Stromal cell of bone marrow (primary cell): ENCODE measurements at regions not wholly inside any gene's neighbourhood (a gene's known extent, or its start where the extent isn't known, plus 50 kb on each side); places are given as distances from the start of the nearest gene placed in this dataset.
A peak's percentile ranks its signal among the peaks of the same experiment; 100 is the strongest.

Experiments used
- DNase-seq: peaks from one replicate; pipeline ENCODE4 v3.0.0-alpha.2; 2012; ENCODE audit warnings: low read depth

DNA sequence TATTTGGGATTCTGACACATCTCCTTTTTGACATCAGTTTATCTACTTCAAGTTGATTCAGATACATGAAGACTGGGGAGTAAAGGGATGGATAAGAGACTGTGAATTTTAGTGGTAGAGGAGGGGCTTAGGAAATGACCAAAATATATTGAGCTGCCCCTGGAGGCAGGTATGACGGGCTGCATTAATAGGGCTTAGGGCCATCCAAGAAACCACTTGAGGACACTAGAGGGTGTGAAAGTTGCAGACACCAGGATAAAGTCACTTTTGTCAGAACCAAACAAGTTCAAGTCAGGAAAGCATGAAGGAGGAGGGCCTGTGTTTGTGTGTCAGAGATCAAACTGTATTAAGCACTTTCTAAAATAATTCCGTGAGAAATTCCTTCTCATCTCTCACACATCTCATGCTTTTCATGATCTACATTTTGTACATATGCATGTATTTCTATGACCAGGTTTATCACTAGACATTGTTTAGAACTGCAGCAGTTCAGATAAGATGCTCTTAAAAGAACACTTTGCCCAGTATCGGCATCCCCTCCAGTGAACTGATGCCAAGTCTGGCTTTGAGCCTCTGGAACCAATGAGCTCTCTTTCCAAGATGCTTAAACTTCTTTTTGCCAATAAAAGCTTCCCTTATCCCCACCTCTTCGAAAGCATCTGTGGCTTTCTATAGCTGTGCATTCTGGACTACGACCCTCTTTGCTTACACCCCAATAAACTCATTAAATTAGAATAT lies 136.9 kb downstream of the SLC38A1 start:
- no peak for DNase-seq

DNA sequence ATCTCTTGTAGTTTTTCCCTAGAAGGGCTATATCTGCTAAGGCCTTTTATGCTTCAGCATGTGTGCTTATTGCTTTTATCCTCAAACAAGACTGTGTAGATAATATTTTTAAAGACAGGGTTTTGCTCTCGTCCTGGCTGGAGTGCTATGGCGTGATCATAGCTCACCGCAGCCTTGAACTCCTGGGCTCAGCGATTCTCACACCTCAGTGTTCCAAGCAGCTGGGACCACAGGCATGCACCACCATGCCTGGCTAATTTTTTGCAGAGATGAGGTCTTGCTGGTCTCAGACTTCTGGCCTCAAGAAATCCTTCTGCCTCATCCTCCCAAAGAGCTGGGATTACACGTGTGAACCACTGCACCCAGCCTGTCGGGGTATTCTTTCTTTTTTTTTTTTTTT lies 137.3 kb upstream of the SCAF11 start:
- no peak for DNase-seq

DNA sequence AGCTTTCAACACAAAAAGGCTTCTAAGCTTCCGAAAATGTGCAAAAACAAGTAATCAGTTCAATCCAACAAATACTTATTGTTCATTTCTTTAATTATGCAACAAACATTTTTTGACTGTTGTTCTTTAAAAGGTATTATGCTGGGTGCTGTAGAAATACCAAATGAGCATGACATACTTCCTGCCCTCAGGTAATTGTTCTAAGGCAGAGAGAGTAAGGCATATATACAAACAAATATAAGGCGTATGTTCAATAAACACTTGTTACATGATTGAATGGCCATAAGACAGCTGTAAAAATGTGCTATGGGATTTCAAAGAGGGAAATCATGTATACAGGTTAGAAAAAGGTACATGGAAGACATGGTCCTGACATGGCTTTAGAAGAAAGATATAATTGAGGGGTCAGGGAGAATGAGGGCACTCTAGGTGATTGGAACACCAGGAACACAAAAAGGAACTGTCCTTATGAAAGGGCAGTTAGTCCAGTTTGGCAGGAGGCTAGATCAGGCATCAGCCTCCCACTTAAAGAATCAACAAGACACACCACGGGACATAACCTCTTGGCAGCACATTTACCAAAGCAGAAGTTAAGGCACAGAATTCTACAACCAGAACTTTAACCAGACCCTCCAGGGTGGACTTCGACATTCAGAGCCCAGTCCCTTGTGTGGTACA lies 135.8 kb upstream of the SCAF11 start:
- DNase-seq: no peak

DNA sequence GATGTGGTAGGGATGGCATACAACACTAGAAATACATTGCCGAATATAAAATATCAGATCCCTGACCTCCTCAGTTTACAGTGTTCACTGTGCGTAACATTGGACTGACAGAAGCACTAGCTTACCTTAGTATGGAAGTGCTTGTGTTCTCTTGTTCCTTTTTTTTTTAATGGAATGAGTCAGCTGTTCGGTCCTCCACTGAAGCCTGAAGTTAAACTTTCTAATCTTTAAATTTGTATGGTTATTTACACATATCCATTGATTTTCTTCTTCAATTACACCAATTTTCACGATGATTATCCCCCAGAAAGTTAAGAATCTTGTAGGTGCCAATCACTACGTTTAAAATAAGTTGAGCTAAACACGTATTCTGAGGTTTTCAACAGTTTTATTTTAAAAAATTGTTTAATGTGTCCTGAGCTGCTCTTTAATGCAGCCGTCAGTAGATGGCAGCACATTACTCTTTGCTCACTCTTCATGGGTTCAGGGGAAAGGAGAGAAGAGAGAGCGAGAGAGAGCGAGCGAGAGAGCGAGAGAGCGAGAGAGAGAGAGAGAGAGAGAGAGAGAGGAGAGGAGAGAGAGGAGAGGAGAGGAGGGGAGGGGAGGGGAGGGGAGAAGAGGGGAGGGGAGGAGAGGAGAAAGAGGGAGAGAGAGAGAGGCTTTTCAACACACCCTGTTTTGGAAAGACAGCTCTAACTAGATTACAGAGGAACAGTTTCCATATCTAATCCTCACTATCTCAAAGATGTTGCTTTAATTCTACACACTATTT lies 134.7 kb upstream of the SCAF11 start:
- DNase-seq: peak; percentile 79

DNA sequence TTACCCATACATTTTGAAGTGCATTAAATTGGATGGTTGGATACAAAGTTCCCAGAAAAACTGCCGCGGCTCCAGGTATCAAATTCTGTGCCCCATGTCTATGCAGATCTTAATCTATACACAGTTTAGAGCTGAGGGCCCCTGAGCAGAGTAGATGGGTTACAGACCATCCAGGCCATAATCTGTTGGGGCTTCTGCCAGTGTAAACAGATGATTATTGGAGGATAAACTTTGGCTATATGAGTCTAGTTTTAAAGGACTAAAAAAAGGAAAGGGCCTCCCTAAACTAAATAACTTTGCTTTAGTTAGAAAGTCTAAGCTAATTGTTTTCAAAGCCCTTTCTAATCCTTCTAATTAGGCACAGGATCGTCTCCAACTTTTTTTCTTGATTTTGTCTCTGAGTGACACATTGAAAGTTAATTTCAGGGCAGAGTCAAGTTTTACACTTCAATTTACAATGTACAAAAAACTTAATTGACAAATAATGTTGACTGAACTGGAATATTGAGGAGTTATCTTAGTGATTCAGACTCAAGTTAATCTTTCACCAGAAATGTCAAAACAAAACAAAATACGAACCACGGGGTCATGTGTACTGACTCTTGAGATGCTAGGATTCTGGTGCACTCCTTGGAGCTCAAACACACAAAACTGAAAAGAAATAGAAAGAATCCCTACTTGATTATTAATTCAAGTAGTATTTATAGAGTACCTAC lies 133.9 kb upstream of the SCAF11 start:
- no peak for DNase-seq

DNA sequence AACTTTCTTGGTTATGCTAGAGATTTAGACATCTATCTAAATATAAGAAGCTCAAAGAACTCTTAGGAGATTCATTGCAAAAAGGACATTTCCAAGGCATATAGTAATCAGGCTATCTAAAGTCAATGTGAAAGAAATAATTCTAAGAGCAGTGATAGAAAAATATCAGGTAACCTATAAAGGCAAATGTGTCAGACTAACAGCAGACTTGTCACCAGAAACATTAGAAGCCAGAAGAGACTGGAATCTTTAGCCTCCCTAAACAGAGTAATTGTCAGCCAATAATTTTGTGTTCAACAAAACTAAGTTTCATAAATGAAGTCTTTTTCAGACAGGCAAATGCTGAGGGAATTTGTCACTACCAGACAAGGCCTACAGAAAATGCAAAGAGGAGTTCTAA lies 122.0 kb upstream of the SCAF11 start:
- DNase-seq: no peak

DNA sequence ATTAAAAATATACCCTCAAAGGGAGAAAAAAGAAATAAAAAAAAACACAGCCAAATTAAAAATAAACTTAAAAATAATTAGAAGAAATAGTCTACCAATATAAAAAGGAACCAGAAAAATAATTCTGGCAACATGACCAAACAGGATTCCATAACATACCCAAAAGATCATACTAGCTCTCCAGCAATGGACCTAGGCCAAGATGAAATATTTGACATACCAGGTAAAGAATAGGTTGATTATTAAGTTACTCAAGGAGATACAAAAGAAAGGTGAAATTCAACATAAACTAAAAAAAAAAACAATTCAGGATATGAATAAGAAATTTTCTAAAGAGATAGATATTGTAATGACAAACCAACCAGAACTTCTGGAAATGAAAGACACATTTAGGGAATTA lies 121.3 kb upstream of the SCAF11 start:
- DNase-seq: no peak

DNA sequence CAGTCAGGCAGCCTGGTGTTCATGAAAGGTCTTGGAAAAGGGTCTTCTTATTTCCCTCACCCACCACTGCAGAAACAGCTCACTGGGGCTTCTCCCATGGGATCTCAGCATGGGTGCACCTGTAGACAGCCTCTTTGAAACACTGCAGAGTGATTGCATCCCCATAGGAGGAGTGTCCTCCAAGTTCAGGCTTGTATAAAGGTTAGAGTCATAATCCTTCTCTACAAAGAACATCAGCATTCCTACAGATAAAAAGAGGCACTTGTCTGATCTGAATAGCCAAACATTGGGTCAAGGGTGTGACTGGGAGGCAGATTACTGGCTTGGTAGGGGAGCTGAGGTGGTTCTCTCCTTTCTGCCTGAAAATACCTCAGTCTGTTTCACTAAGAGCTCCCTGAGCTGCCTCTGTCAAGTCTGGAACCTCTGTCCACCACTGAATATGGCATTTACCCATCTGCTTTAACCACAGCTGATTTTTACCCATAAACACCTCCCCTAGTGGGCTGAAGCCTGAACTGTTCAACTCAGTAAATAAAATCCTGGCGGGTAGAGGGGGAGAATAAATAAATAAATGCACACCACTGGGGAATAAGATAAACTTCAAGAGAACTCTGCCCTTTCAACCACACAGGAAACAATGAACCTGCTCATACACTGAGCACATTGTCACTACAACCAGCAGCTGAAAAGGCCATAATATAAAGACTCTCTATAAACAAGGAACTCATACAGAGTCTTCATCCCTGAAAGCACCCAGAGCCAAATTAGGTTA lies 120.7 kb upstream of the SCAF11 start:
- no peak for DNase-seq

DNA sequence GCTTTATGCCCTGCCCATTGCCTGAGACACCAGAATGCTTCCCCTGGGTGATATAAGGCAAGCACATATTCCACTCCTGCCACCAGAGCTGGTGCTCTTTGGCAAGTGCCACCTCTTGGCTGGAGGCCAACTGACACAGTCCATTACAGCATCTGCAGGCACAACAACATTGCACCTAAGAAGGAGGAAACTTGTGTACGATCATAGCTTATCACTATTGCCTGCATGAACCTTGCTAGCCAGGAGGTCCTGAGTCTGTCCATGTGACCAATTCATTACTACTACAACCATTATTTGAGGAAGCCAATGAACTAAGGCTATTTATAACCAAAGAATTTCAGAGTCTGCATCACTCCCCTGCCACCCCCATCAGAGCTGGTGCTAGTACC lies 119.8 kb upstream of the SCAF11 start:
- DNase-seq: no peak

DNA sequence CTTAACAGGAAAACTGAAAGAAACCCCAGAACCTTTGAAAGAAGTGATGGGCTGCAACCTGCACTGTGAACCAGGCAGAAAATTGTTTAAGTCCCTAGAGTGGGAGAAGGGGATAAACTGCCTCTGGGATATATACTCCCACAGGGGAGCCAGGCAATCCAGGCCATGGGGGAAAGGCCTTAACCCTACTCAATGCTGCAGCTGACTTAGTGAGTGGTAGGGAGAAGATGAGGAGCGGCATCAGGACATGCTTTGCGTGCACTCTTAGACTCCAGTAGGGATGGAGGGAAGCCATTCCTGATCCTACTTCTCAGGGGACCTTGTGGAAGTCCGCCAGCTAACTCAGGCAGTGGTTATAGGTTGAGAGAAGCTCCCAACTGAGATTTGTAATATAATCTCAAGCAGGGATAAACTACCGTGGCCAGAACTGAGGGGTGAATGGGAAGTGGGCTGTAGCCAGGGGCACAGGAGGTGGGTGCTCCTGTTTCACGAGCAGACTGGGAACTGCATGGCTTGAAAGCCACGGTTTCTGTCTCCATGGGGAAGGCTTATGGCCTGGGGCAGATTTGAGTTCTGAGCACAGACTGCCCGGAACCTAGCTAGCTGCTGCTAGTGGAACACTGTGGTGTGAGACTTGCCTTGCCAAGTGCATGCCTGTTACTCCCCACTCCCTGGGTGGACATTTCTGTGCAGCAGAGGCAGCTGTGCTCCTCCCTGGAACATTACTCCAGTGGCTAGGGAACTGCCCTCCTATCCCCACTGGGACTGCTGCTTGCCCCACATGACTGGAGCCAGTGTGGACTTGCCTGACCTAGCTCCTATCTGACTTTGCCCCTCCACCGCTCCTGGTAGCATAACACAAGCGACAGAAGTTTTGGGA lies 119.2 kb upstream of the SCAF11 start:
- no peak for DNase-seq

DNA sequence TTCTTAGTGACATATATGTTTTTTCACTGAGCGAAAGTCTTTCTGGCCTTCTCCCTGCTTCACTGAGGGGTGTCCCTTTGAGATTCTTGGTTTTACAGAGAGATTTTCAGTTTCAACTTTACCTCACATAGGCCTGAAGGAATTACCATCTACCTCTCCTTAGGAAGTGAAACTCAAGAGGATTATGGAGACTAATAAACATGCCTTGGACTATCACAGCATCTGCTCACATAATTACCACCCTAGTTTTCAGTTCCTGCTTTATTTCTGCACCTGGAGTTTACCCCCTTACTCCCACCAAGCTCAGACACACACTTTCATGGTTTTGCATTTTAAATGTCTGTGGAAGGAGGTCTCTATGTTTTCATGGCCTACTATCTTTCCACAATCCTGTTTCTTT lies 118.3 kb upstream of the SCAF11 start:
- no peak for DNase-seq

DNA sequence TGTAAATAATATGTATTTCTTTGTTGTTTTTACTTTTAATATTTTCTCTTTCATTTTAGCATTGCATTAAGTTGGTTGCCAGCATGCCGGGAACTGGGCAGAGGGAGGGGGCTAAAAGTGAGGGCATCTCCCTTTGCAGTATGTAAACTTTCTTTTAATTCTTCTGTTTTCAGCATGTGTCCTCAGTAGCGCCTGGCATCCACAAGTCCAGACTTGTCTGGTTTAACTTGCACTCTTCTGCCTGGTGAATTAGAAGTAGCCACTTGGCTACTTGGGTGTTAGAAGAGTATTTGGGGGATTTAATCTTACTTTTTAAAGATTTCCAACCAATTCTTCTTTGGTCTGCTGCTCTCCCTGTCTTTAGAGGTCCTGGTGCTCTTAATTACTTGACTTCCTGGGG lies 117.2 kb upstream of the SCAF11 start:
- no peak for DNase-seq

DNA sequence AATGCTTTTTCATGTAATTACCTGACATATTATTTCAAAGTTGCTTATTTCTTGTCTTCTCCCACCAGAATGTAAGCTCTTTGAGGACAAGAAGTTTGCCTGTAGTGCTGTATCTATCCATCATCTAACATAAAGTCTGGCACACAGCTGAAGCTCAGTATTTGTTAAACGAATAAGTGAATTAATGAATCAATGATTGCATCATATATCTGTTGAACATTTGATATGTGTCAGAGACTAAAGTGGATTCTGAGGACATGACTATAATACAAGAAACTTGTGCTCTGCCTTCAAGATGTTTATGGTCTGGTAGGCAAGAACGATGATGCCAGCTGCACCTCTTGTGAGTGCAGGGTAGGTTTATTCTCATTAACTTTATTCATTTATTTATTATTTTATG lies 115.4 kb upstream of the SCAF11 start:
- no peak for DNase-seq

DNA sequence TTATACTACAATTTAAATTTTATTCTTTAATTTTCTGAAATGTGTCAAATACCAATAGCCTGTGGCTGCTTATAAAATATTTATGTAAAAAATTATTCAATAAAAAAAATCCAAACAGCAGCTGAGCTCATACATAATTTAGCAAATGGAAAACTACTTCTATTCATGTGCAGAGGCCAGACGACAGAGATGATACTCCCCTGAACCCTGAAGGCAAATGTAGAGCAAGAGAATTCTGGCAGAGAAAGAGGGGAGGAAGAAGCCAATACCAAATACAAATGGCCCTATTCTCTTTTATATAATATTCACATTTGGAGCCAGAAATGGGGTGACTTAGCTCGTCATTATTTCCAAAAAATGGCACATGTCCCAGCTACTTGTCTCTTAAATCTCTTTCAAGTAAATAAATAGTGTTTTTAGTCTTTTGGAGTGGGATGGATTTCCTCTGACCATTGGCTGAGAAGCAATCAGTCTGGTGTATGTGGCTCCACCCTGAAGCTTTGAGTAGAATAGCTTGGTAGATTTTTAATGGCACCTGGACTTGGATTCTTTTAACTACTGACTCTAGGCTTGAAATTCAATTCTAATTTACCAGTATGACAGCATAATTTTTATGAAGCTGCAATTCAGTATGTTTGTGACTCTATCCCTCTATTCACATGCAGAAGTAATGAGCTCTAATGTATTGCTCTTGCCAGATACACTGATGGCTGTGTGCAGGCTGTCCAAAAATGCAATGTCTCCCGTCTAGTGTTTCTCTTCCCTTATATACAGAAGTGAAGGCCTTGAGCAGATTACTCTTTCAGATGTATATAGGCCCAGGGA lies 113.4 kb upstream of the SCAF11 start:
- no peak for DNase-seq

DNA sequence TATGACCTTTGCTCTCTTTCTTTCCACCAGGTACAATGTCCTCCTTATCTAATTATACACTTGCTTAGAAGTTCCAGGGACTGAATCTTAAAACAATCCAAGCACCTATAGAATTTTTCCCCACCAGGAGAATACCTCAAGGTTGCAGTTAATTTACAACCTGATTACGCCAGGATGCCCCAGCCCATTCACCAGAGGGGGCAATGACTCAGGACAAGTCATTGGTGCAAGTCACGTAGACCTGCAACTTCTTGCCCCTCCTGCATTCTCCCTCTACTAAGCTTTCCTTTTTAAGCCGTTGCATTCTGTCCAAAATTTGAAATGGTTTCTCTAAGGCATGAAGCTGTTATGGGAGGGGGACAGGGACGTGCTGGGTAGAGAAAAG lies 111.1 kb upstream of the SCAF11 start:
- DNase-seq: no peak

DNA sequence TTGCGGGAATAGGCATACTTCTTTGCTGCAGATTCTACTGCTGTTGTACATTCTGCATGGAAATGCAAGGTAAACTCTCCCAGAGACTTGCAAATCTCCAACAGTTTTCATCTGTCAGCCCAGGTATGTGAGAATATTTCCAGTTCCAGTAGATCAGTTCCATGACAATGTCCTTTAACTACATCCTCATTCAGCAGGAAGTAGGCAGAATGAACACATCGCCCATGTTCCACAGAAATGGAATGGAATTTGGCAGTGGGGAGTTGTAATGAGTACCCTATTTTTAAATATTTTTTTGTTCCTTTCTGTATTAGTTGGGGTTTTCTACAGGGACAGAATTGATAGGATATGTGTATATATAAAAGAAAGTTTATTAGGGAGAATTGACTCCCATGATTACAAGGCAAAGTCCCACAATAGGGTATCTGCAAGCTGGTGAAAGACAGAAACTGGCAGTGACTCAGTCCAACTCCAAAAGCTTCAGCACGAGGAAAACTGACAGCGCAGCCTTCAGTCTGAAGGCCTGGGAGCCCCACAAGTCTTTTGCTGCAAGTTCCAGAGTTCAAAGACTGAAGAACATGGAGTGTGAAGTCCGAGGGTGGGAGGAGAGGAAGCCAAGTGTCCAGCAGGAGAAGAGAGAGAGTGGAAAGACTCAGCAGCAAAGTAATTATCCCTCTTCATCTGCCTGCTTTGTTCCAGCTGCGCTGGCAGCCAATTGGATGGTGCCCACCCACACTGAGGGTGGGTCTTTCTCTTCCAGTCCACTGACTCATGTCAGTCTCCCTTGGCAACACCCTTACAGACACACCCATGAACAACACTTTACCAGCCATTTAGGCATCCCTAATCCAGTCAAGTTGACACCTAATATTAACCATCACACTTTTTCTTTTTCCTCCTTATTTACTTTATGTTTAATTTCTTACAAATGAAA lies 110.4 kb upstream of the SCAF11 start:
- DNase-seq: no peak

DNA sequence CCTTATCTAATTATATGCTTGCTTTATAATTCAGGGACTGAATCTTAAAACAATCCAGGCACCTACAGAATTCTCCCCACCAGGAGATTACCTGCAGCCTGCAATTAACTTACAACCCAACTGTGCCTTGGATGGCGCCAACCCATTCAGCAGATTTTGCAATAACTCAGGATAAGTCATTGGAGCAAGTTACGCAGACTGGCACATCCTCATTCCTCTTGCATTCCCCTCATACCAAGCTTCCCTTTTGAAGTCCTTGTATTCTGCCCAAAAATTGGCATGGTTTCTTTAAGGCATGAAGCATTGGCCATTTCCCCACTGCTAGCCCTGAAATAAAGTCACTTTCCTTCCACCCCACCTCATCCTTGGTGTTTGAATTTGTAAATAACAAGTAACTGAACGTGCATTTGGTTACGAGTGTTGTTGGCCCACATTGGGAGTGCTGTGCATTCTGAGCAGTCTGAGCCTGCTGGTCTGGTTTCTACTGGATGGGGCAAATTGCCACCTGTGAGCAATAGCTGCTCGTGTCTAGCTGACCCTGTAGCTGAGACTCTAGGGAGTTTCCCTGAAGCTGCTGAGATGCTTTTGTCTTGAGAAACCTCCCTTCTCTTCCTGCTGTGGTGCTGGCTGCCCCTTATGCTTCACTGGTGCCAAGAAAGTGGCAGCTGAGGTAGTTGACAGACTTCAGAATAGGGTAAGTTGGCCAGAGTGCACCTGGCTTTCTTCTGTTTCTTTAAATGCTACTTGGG lies 99.2 kb upstream of the SCAF11 start:
- DNase-seq: no peak

DNA sequence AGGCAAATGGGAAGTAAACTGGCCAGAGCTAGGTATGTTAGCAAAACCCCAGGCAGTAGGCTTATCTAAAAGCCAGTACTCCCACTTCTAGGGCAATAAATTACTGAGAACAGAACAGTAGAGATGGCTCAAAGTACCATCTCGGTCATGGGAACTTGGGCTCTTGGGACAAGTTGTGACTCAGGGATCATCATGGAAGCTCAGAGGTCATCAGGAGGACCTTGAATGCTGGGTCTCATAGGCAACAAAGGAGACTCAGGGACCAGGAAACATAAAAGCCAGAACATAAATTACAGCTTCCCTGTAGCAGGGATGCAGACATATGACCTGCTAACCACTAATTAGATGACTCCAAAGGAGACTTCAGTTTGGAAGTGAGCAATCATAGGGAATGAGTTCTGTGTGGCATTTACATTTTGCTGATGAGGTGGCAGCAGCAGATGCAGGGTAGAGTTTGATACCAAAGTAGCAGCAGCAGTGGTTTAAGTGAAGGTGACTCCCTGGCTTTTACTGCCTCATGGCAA lies 97.6 kb upstream of the SCAF11 start:
- no peak for DNase-seq
